ENCODE measurements at regions not wholly inside any gene's neighbourhood (a gene's known extent, or its start where the extent isn't known, plus 50 kb on each side); places are given as distances from the start of the nearest gene placed in this dataset.

GRCh38 chr13:105974380-105974779 lies 561.1 kb downstream of the EFNB2 start:
- 89 to 100% methylated on average over 1 of the region's 1 CpG for WGBS, 2 donors
- ATAC-seq = no peak
- no peaks in the 10 kb centered on the region for H3K36me3 ChIP-seq (replicated peaks in 1 of 2; ENCODE audit: insufficient read depth in 1 of 2, low read depth in 2 of 2)
- H3K4me1 ChIP-seq = peaks cover 12% of the 10 kb centered on the region
- intact Hi-C loops (cut with DNase I) = no loop called here
- no peak for DNase-seq
- H3K27me3 ChIP-seq = no peaks in the 10 kb centered on the region
- H3K9me3 ChIP-seq = no peaks in the 10 kb centered on the region
- no peak overlapping the region for H3K27ac ChIP-seq
- TF ChIP-seq CTCF (IDR thresholded peaks at IDR 0.05) (no peak), POLR2A (IDR thresholded peaks at IDR 0.05) (no peak)
- H3K4me3 ChIP-seq = no peak overlapping the region

GRCh38 chr13:105972811-105973590 lies 562.5 kb downstream of the EFNB2 start:
- intact Hi-C loops (cut with DNase I) = no loop called here
- H3K27me3 ChIP-seq = no peaks in the 10 kb centered on the region
- DNase-seq (no peak), ATAC-seq (no peak)
- WGBS, 2 donors = 89 to 91% methylated on average over 14 of the region's 14 CpGs
- no peaks in the 10 kb centered on the region for H3K36me3 ChIP-seq (replicated peaks in 1 of 2; ENCODE audit: insufficient read depth in 1 of 2, low read depth in 2 of 2)
- no peak overlapping the region for H3K27ac ChIP-seq
- no peak for TF ChIP-seq CTCF (IDR thresholded peaks at IDR 0.05)
- no peak for TF ChIP-seq POLR2A (IDR thresholded peaks at IDR 0.05)
- no peaks in the 10 kb centered on the region for H3K9me3 ChIP-seq
- no peak overlapping the region for H3K4me3 ChIP-seq
- H3K4me1 ChIP-seq = peaks cover 8% of the 10 kb centered on the region

GRCh38 chr13:105972306-105972721 lies 563.1 kb downstream of the EFNB2 start:
- no peaks in the 10 kb centered on the region for H3K27me3 ChIP-seq
- ATAC-seq (no peak), DNase-seq (no peak)
- TF ChIP-seq CTCF (IDR thresholded peaks at IDR 0.05) = no peak
- TF ChIP-seq POLR2A (IDR thresholded peaks at IDR 0.05) = no peak
- H3K9me3 ChIP-seq = no peaks in the 10 kb centered on the region
- no peak overlapping the region for H3K27ac ChIP-seq
- H3K4me3 ChIP-seq = no peak overlapping the region
- intact Hi-C loops (cut with DNase I) = no loop called here
- H3K4me1 ChIP-seq = peaks cover 8% of the 10 kb centered on the region
- WGBS, 2 donors = 63 to 79% methylated on average over 7 of the region's 7 CpGs
- no peaks in the 10 kb centered on the region for H3K36me3 ChIP-seq (replicated peaks in 1 of 2; ENCODE audit: insufficient read depth in 1 of 2, low read depth in 2 of 2)

GRCh38 chr13:105971738-105972137 lies 563.7 kb downstream of the EFNB2 start:
- H3K9me3 ChIP-seq = no peaks in the 10 kb centered on the region
- H3K27me3 ChIP-seq = no peaks in the 10 kb centered on the region
- 73 to 78% methylated on average over 3 of the region's 3 CpGs for WGBS, 2 donors
- intact Hi-C loops (cut with DNase I) = no loop called here
- H3K36me3 ChIP-seq (replicated peaks in 1 of 2; ENCODE audit: insufficient read depth in 1 of 2, low read depth in 2 of 2) = no peaks in the 10 kb centered on the region
- no peak overlapping the region for H3K27ac ChIP-seq
- no peak for TF ChIP-seq CTCF (IDR thresholded peaks at IDR 0.05)
- TF ChIP-seq POLR2A (IDR thresholded peaks at IDR 0.05) = no peak
- H3K4me1 ChIP-seq = peaks cover 8% of the 10 kb centered on the region
- no peak overlapping the region for H3K4me3 ChIP-seq
- DNase-seq = no peak
- no peak for ATAC-seq

- Histone ChIP-seq H3K4me1 (peaks cover 8% of the 10 kb centered on the region), H3K4me3 (no peak overlapping the region), H3K9me3 (no peaks in the 10 kb centered on the region), H3K27ac (no peak overlapping the region), H3K27me3 (no peaks in the 10 kb centered on the region), H3K36me3 (replicated peaks in 1 of 2; ENCODE audit: insufficient read depth in 1 of 2, low read depth in 2 of 2) (no peaks in the 10 kb centered on the region)
- intact Hi-C loops (cut with DNase I) = no loop called here
- no peak for ATAC-seq
- no peak for TF ChIP-seq CTCF (IDR thresholded peaks at IDR 0.05)
- TF ChIP-seq POLR2A (IDR thresholded peaks at IDR 0.05) = no peak
- no peak for DNase-seq
- WGBS, 2 donors = 68 to 87% methylated on average over 4 of the region's 4 CpGs
Measured at GRCh38 chr13:105971312-105971711, 564.1 kb downstream of the EFNB2 start.
